ENCODE measurements at regions not wholly inside any gene's neighbourhood (a gene's known extent, or its start where the extent isn't known, plus 50 kb on each side); places are given as distances from the start of the nearest gene placed in this dataset.

DNA sequence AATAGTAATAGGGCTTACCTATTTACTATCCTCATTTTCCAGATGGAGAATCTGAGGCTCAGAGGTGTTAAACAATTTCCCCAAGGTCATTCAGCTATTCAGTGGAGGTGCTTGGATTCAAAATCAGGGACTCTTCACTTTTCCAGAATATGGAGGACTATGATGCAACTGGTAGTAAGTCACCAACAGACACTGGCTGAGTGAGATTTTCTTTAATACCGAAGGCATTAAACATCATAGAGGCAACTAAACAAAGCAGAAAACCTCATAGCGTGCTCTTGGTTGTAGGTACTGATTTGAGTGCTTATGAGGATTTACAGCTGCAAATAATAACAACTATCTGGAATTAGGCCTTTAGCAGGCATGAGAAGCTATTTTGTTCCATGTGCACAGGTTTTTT lies 134.4 kb downstream of the DLEU7 start:
- TF ChIP-seq, protein P1, sequence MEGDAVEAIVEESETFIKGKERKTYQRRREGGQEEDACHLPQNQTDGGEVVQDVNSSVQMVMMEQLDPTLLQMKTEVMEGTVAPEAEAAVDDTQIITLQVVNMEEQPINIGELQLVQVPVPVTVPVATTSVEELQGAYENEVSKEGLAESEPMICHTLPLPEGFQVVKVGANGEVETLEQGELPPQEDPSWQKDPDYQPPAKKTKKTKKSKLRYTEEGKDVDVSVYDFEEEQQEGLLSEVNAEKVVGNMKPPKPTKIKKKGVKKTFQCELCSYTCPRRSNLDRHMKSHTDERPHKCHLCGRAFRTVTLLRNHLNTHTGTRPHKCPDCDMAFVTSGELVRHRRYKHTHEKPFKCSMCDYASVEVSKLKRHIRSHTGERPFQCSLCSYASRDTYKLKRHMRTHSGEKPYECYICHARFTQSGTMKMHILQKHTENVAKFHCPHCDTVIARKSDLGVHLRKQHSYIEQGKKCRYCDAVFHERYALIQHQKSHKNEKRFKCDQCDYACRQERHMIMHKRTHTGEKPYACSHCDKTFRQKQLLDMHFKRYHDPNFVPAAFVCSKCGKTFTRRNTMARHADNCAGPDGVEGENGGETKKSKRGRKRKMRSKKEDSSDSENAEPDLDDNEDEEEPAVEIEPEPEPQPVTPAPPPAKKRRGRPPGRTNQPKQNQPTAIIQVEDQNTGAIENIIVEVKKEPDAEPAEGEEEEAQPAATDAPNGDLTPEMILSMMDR (conservative IDR thresholded peaks at IDR 0.05; ENCODE audit: low read depth, low read length) = no peak
- TF ChIP-seq EZH2 (IDR thresholded peaks at IDR 0.05; ENCODE audit: borderline replicate concordance, low read depth, low read length, poor library complexity, severe bottlenecking) = no peak
